ENCODE measurements at regions not wholly inside any gene's neighbourhood (a gene's known extent, or its start where the extent isn't known, plus 50 kb on each side); places are given as distances from the start of the nearest gene placed in this dataset.
A peak's percentile ranks its signal among the peaks of the same experiment; 100 is the strongest.

GRCh38 chr1:17914987-17915386 is 159.9 kb downstream of the ACTL8 start:
- in situ Hi-C loops (cut with HindIII; ENCODE audit: low pct_ligation_motif_present, low sequenced_read_pairs) = no loop called here
- H3K27ac ChIP-seq = no peak overlapping the region
- no peaks in the 10 kb centered on the region for H3K36me3 ChIP-seq (replicated peaks)
- no peaks in the 10 kb centered on the region for H3K27me3 ChIP-seq (replicated peaks)
- no peak overlapping the region for H3K4me3 ChIP-seq (ENCODE audit: low read depth, low read length)
- no peak for DNase-seq
- TF ChIP-seq CTCF (IDR thresholded peaks at IDR 0.05; ENCODE audit: low read depth, low read length, missing control alignments) = no peak

GRCh38 chr1:17915511-17916197 is 160.5 kb downstream of the ACTL8 start:
- Histone ChIP-seq H3K4me3 (ENCODE audit: low read depth, low read length) (no peak overlapping the region), H3K27ac (no peak overlapping the region), H3K36me3 (replicated peaks) (no peaks in the 10 kb centered on the region), H3K27me3 (replicated peaks) (no peaks in the 10 kb centered on the region)
- no peak for TF ChIP-seq CTCF (IDR thresholded peaks at IDR 0.05; ENCODE audit: low read depth, low read length, missing control alignments)
- in situ Hi-C loops (cut with HindIII; ENCODE audit: low pct_ligation_motif_present, low sequenced_read_pairs) = no loop called here
- DNase-seq = no peak

GRCh38 chr1:17916702-17917101 is 161.6 kb downstream of the ACTL8 start:
- in situ Hi-C loops (cut with HindIII; ENCODE audit: low pct_ligation_motif_present, low sequenced_read_pairs) = no loop called here
- Histone ChIP-seq H3K27ac (no peak overlapping the region), H3K27me3 (replicated peaks) (no peaks in the 10 kb centered on the region), H3K4me3 (ENCODE audit: low read depth, low read length) (no peak overlapping the region), H3K36me3 (replicated peaks) (no peaks in the 10 kb centered on the region)
- DNase-seq = no peak
- no peak for TF ChIP-seq CTCF (IDR thresholded peaks at IDR 0.05; ENCODE audit: low read depth, low read length, missing control alignments)

GRCh38 chr1:17919525-17920439 is 164.6 kb downstream of the ACTL8 start:
- Histone ChIP-seq H3K27ac (no peak overlapping the region), H3K36me3 (replicated peaks) (no peaks in the 10 kb centered on the region), H3K4me3 (ENCODE audit: low read depth, low read length) (no peak overlapping the region), H3K27me3 (replicated peaks) (no peaks in the 10 kb centered on the region)
- in situ Hi-C loops (cut with HindIII; ENCODE audit: low pct_ligation_motif_present, low sequenced_read_pairs) = no loop called here
- TF ChIP-seq CTCF (IDR thresholded peaks at IDR 0.05; ENCODE audit: low read depth, low read length, missing control alignments) = peak; percentile 19
- peak; percentile 57 for DNase-seq

- Histone ChIP-seq H3K27ac (no peak overlapping the region), H3K27me3 (replicated peaks) (no peaks in the 10 kb centered on the region), H3K4me3 (ENCODE audit: low read depth, low read length) (no peak overlapping the region), H3K36me3 (replicated peaks) (no peaks in the 10 kb centered on the region)
- DNase-seq = no peak
- in situ Hi-C loops (cut with HindIII; ENCODE audit: low pct_ligation_motif_present, low sequenced_read_pairs) = no loop called here
- TF ChIP-seq CTCF (IDR thresholded peaks at IDR 0.05; ENCODE audit: low read depth, low read length, missing control alignments) = no peak
Observed at GRCh38 chr1:17920881-17921640, 165.9 kb downstream of the ACTL8 start.

Measured in brain microvascular endothelial cell (primary cell).